IMR-90 (cell line): ENCODE measurements at regions not wholly inside any gene's neighbourhood (a gene's known extent, or its start where the extent isn't known, plus 50 kb on each side); places are given as distances from the start of the nearest gene placed in this dataset.

Experiments
- ATAC-seq: fragments of 200-7000 bp; cut with Tn5 transposase; 2 replicates; pipeline ENCODE4 v1.9.1; 2020; ENCODE audit warnings: low read depth, mild to moderate bottlenecking, moderate library complexity
- BruUV-seq: library from RNA; stranded (reverse); fragments of 400-500 nt; replicated peaks from 2 replicates; lab custom pipeline; 2021; lab: Mats Ljungman, UMichigan
- CTCF ChIA-PET: fragments of 300-600 bp; formaldehyde crosslinking; extraction: SDS; loops from one replicate; lab custom pipeline; 2021; ENCODE audit warnings: antibody characterized with exemption; lab: Yijun Ruan, JAX
- POLR2A ChIA-PET: fragments of 300-600 bp; sonication (Branson Sonifier 250); formaldehyde crosslinking; loops from one replicate; lab custom pipeline; 2022; ENCODE audit warnings: antibody characterized with exemption; ENCODE audit not compliant: unreplicated experiment; lab: Charles Lee
- DNase-seq: peaks from one replicate; pipeline ENCODE4 v3.0.0; 2013
- H2AFZ ChIP-seq: replicated peaks from 2 replicates; pipeline ENCODE3; 2013; ENCODE audit warnings: low read length, mild to moderate bottlenecking; ENCODE audit not compliant: poor library complexity
- H2AK5ac ChIP-seq: 2 replicates; pipeline ENCODE4 v1.6.1; 2013; ENCODE audit warnings: low read depth, low read length, inconsistent platforms
- H2AK9ac ChIP-seq: replicated peaks from 2 replicates; pipeline ENCODE3; 2013; ENCODE audit warnings: mild to moderate bottlenecking, low read depth, low read length, moderate library complexity; ENCODE audit not compliant: poor library complexity
- H2BK120ac ChIP-seq: 2 replicates; pipeline ENCODE4 v1.6.1; 2013; ENCODE audit warnings: low read depth, low read length, inconsistent platforms
- H2BK15ac ChIP-seq: 3 replicates; pipeline ENCODE4 v1.6.1; 2013; ENCODE audit warnings: low read depth, low read length, inconsistent platforms
- H2BK20ac ChIP-seq: 2 replicates; pipeline ENCODE4 v1.6.1; 2013; ENCODE audit warnings: low read depth, mild to moderate bottlenecking, inconsistent platforms, low read length, moderate library complexity
- H2BK5ac ChIP-seq: 2 replicates; pipeline ENCODE4 v1.6.1; 2013; ENCODE audit warnings: mild to moderate bottlenecking, low read depth, low read length, inconsistent platforms; ENCODE audit not compliant: poor library complexity, severe bottlenecking
- H3K14ac ChIP-seq: replicated peaks from 2 replicates; pipeline ENCODE4 v1.6.1; 2013; ENCODE audit warnings: low read depth, low read length, inconsistent platforms
- H3K18ac ChIP-seq: 2 replicates; pipeline ENCODE4 v1.6.1; 2013; ENCODE audit warnings: low read depth, low read length, control low read depth
- H3K23ac ChIP-seq: 2 replicates; pipeline ENCODE4 v1.6.1; 2013; ENCODE audit warnings: low read depth, low read length, inconsistent platforms
- H3K27ac ChIP-seq: 2 replicates; pipeline ENCODE4 v1.5.1; 2013; ENCODE audit warnings: mild to moderate bottlenecking, control low read depth, low read length; ENCODE audit not compliant: insufficient read depth
- H3K27me3 ChIP-seq: 2 replicates; pipeline ENCODE4 v1.6.1; 2013; ENCODE audit warnings: low read length; ENCODE audit not compliant: control insufficient read depth, insufficient read depth
- H3K36me3 ChIP-seq: 2 replicates; pipeline ENCODE4 v1.6.1; 2013; ENCODE audit warnings: low read length, mixed read lengths; ENCODE audit not compliant: control insufficient read depth, insufficient read depth
- H3K4ac ChIP-seq: 2 replicates; pipeline ENCODE4 v1.6.1; 2013; ENCODE audit warnings: low read depth, low read length, inconsistent platforms
- H3K4me1 ChIP-seq: 2 replicates; pipeline ENCODE4 v1.6.1; 2013; ENCODE audit warnings: low read length, mixed read lengths; ENCODE audit not compliant: control insufficient read depth, insufficient read depth
- H3K4me2 ChIP-seq: 2 replicates; pipeline ENCODE4 v1.6.1; 2013; ENCODE audit warnings: low read depth, mild to moderate bottlenecking, control low read depth, low read length, moderate library complexity
- H3K4me3 ChIP-seq: 2 replicates; pipeline ENCODE4 v1.5.1; 2013; ENCODE audit warnings: low read depth, mild to moderate bottlenecking, control low read depth, low read length, moderate library complexity; ENCODE audit not compliant: insufficient read depth
- H3K56ac ChIP-seq: 2 replicates; pipeline ENCODE4 v1.6.1; 2013; ENCODE audit warnings: low read length, inconsistent platforms; ENCODE audit not compliant: insufficient read depth; ENCODE audit errors: extremely low read depth
- H3K79me1 ChIP-seq, 2 experiments: 2 replicates each; pipeline ENCODE4 v1.6.1; 2013; ENCODE audit warnings: low read length in 2 of 2, inconsistent platforms in 1 of 2, low read depth in 1 of 2
- H3K9ac ChIP-seq: 2 replicates; pipeline ENCODE4 v1.6.1; 2013; ENCODE audit warnings: low read depth, low read length, control low read depth
- H3K9me1 ChIP-seq: 2 replicates; pipeline ENCODE4 v1.6.1; 2013; ENCODE audit warnings: low read length, inconsistent platforms; ENCODE audit not compliant: insufficient read depth
- H3K9me3 ChIP-seq: 2 replicates; pipeline ENCODE4 v1.6.1; 2013; ENCODE audit warnings: low read length; ENCODE audit not compliant: control insufficient read depth, insufficient read depth
- H4K20me1 ChIP-seq: 2 replicates; pipeline ENCODE4 v1.6.1; 2013; ENCODE audit warnings: low read length, inconsistent platforms; ENCODE audit not compliant: insufficient read depth
- H4K5ac ChIP-seq: 2 replicates; pipeline ENCODE4 v1.6.1; 2013; ENCODE audit warnings: mild to moderate bottlenecking, low read depth, low read length, control low read depth
- H4K8ac ChIP-seq, 2 experiments: 2 replicates each; pipeline ENCODE4 v1.6.1; 2013; ENCODE audit warnings: low read depth in 2 of 2, low read length in 2 of 2, control low read depth in 1 of 2, inconsistent platforms in 1 of 2
- H4K91ac ChIP-seq: 2 replicates; pipeline ENCODE4 v1.6.1; 2013; ENCODE audit warnings: low read depth, low read length, inconsistent platforms; ENCODE audit not compliant: insufficient read depth
- FOS ChIP-seq: fragments of 150-350 bp; IDR thresholded peaks from 2 replicates; pipeline ENCODE4 v1.6.1; 2016; ENCODE audit warnings: low read depth, low read length
- MXI1 ChIP-seq: IDR thresholded peaks from 2 replicates; pipeline ENCODE4 v1.6.1; 2012; ENCODE audit warnings: low read depth, mild to moderate bottlenecking, low read length, moderate library complexity, borderline replicate concordance
- POLR2A ChIP-seq: IDR thresholded peaks from 2 replicates; pipeline ENCODE4 v1.6.1; 2012; ENCODE audit warnings: mild to moderate bottlenecking, low read depth, low read length
- RAD21 ChIP-seq: IDR thresholded peaks from 2 replicates; pipeline ENCODE4 v1.6.1; 2012; ENCODE audit warnings: low read length, improper control_type of control experiment
- WGBS, 2 experiments: methylation state at CpG; one replicate each; pipeline versions ENCODE4 v1.1.5 to v1.1.7; 2013; ENCODE audit warnings: missing lambda C conversion rate in 2 of 2; ENCODE audit not compliant: insufficient read length in 1 of 2; ENCODE audit errors: extremely low coverage in 2 of 2; 5-methylcytosine and 5-hydroxymethylcytosine counted together
- dilution Hi-C: fragments of 300-500 bp; cut with HindIII; formaldehyde crosslinking; loops from one replicate; pipeline ENCODE4 v1.14.3; 2018; ENCODE audit warnings: low sequenced_read_pairs; ENCODE audit not compliant: unreplicated experiment
- in situ Hi-C: fragments of 300-500 bp; cut with MboI; formaldehyde crosslinking; loops from 3 replicates; pipeline ENCODE4 v1.14.3; 2019; ENCODE audit warnings: low sequenced_read_pairs, inconsistent platforms, mixed read lengths
- intact Hi-C: fragments of 100-400 bp; cut with micrococcal nuclease; formaldehyde crosslinking; loops from 2 replicates; pipeline ENCODE4 v1.10.0; 2022

GRCh38 chr9:8071445-8071798 is 271.8 kb upstream of the DMAC1 start:
- ChIA-PET POLR2A (no interaction called here), CTCF (no interaction called here)
- Histone ChIP-seq H3K4ac (no peak overlapping the region), H2BK20ac (no peak overlapping the region), H3K56ac (no peak overlapping the region), H2AK5ac (no peak overlapping the region), H2BK5ac (no peak overlapping the region), H4K91ac (no peak overlapping the region), H3K4me1 (no peaks in the 10 kb centered on the region), H3K9me3 (peaks cover 10% of the 10 kb centered on the region), H2BK120ac (no peak overlapping the region), H3K14ac (no peak overlapping the region), H4K20me1 (no peaks in the 10 kb centered on the region), H3K4me2 (no peak overlapping the region), H3K23ac (no peak overlapping the region), H3K18ac (no peak overlapping the region), H4K8ac (no peak overlapping the region), H3K9ac (no peak overlapping the region), H3K27ac (no peak overlapping the region), H3K36me3 (no peaks in the 10 kb centered on the region), H3K9me1 (no peaks in the 10 kb centered on the region), H2BK15ac (no peak overlapping the region), H2AK9ac (no peak overlapping the region), H3K79me1 (no peaks in the 10 kb centered on the region), H3K4me3 (no peak overlapping the region), H2AFZ (no peak overlapping the region), H4K5ac (no peak overlapping the region), H3K27me3 (no peaks in the 10 kb centered on the region)
- intact Hi-C loops (no loop called here), in situ Hi-C loops (no loop called here), dilution Hi-C loops (no loop called here)
- ATAC-seq (no peak), DNase-seq (no peak)
- TF ChIP-seq MXI1 = no peak
- no peak for TF ChIP-seq POLR2A
- TF ChIP-seq FOS = no peak
- no peak for TF ChIP-seq RAD21
- BruUV-seq = no TSS peak
- 60% methylated on average over 1 of the region's 4 CpGs; no CpG with 5 or more reads in 1 of the 2 experiments for WGBS, 2 experiments
